ENCODE measurements at regions not wholly inside any gene's neighbourhood (a gene's known extent, or its start where the extent isn't known, plus 50 kb on each side); places are given as distances from the start of the nearest gene placed in this dataset.
A peak's percentile ranks its signal among the peaks of the same experiment; 100 is the strongest.

- H3K36me3 ChIP-seq (ENCODE audit: control insufficient read depth, insufficient read depth, low read length), result no peaks in the 10 kb centered on the region
- H3K27ac ChIP-seq (ENCODE audit: extremely low read depth, low read depth, low read length), result no peak overlapping the region
- H3K4me3 ChIP-seq, result no peak overlapping the region
- H3K9me1 ChIP-seq (ENCODE audit: control insufficient read depth, insufficient read depth, low read length), result no peaks in the 10 kb centered on the region
- H3K4me2 ChIP-seq (ENCODE audit: insufficient read depth, low read length), result no peak overlapping the region
- DNase-seq (ENCODE audit: extremely low read depth in 1 of 4, low spot score in 3 of 4), result peak in 1 of 4 experiments; percentile 25
- H3K79me2 ChIP-seq (ENCODE audit: control insufficient read depth, insufficient read depth, low read length), result no peaks in the 10 kb centered on the region
- H3K4me1 ChIP-seq (replicated peaks in 1 of 2; ENCODE audit: control insufficient read depth in 2 of 2, insufficient read depth in 2 of 2, low read length in 2 of 2), result peaks cover 2 to 20% of the 10 kb centered on the region in 2 experiments; a peak in 4 of 5 replicates
- H2AFZ ChIP-seq (ENCODE audit: low read depth, low read length), result no peak overlapping the region
- peaks cover 3 to 9% of the 10 kb centered on the region in 2 experiments; a peak in 4 of 5 replicates for H3K27me3 ChIP-seq (ENCODE audit: control insufficient read depth in 2 of 2, insufficient read depth in 2 of 2, low read length in 2 of 2)
- ChIA-PET CTCF (ENCODE audit: low intra/inter-chr PET ratio) (no interaction called here), POLR2A (interaction anchor here (1.1 to 1.2 kb wide), 2 partner anchors 9 kb away, joined by 3 to 5 read pairs; no protein-coding TSS in a partner anchor)
- WGBS (ENCODE audit: insufficient coverage, low coverage, missing lambda C conversion rate), result 19% methylated on average over 3 of the region's 3 CpGs
- H4K20me1 ChIP-seq (replicated peaks; ENCODE audit: control insufficient read depth, insufficient read depth, low read length), result no peaks in the 10 kb centered on the region
- FAIRE-seq, result no peak
- in situ Hi-C loops (cut with MboI) (loop anchor here (25.0 kb wide), 1 partner anchor 1313 kb away; no protein-coding TSS in a partner anchor), intact Hi-C loops (cut with micrococcal nuclease) (no loop called here)
- BruUV-seq (replicated peaks), result no TSS peak
- no peak overlapping the region for H3K9ac ChIP-seq (ENCODE audit: insufficient read depth in 1 of 2, low read depth in 2 of 2, low read length in 2 of 2)
- H3K9me3 ChIP-seq (replicated peaks; ENCODE audit: control insufficient read depth, insufficient read depth, low read depth, low read length), result no peaks in the 10 kb centered on the region
- peak; percentile 57 for ATAC-seq
- TF ChIP-seq MCM7 (IDR thresholded peaks at IDR 0.05) (no peak), E2F3 (CRISPR knock-in tag; IDR thresholded peaks at IDR 0.05) (no peak), ZFP36 (IDR thresholded peaks at IDR 0.05; ENCODE audit: low read depth, low read length, partially characterized antibody) (peak; percentile 35), USF1 (CRISPR knock-in tag; IDR thresholded peaks at IDR 0.05) (no peak), MLLT1 (IDR thresholded peaks at IDR 0.05) (no peak), TSC22D4 (tag; IDR thresholded peaks at IDR 0.05) (no peak), TCF7 (IDR thresholded peaks at IDR 0.05; ENCODE audit: borderline replicate concordance) (0 out of 2 replicates have a peak, but pooled peaks have one; percentile 47), ESRRB (CRISPR knock-in tag; IDR thresholded peaks at IDR 0.05; ENCODE audit: borderline replicate concordance) (no peak), SPI1 (IDR thresholded peaks at IDR 0.05; ENCODE audit: borderline replicate concordance, low read depth, low read length) (peak; percentile 99), GABPB1 (CRISPR knock-in tag; IDR thresholded peaks at IDR 0.05) (no peak), CHCHD3 (CRISPR knock-in tag; IDR thresholded peaks at IDR 0.05) (no peak), ZNF764 (CRISPR knock-in tag; IDR thresholded peaks at IDR 0.05; ENCODE audit: low read depth) (no peak)
- TF ChIP-seq, protein P1, sequence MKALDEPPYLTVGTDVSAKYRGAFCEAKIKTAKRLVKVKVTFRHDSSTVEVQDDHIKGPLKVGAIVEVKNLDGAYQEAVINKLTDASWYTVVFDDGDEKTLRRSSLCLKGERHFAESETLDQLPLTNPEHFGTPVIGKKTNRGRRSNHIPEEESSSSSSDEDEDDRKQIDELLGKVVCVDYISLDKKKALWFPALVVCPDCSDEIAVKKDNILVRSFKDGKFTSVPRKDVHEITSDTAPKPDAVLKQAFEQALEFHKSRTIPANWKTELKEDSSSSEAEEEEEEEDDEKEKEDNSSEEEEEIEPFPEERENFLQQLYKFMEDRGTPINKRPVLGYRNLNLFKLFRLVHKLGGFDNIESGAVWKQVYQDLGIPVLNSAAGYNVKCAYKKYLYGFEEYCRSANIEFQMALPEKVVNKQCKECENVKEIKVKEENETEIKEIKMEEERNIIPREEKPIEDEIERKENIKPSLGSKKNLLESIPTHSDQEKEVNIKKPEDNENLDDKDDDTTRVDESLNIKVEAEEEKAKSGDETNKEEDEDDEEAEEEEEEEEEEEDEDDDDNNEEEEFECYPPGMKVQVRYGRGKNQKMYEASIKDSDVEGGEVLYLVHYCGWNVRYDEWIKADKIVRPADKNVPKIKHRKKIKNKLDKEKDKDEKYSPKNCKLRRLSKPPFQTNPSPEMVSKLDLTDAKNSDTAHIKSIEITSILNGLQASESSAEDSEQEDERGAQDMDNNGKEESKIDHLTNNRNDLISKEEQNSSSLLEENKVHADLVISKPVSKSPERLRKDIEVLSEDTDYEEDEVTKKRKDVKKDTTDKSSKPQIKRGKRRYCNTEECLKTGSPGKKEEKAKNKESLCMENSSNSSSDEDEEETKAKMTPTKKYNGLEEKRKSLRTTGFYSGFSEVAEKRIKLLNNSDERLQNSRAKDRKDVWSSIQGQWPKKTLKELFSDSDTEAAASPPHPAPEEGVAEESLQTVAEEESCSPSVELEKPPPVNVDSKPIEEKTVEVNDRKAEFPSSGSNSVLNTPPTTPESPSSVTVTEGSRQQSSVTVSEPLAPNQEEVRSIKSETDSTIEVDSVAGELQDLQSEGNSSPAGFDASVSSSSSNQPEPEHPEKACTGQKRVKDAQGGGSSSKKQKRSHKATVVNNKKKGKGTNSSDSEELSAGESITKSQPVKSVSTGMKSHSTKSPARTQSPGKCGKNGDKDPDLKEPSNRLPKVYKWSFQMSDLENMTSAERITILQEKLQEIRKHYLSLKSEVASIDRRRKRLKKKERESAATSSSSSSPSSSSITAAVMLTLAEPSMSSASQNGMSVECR (CRISPR knock-in tag; IDR thresholded peaks at IDR 0.05), result no peak
These were observed 68.4 kb upstream of the EPCAM start for GRCh38 chr2:47300609-47301276.

All from K562 (cell line).